Prostate gland (tissue), 2 donors: ENCODE measurements at regions not wholly inside any gene's neighbourhood (a gene's known extent, or its start where the extent isn't known, plus 50 kb on each side); places are given as distances from the start of the nearest gene placed in this dataset.

Experiments used
- DNase-seq: peaks from one replicate; pipeline ENCODE4 v3.0.0-alpha.2; 2019; ENCODE audit warnings: low spot score
- H3K27ac ChIP-seq, 2 donors: fragments of 200-600 bp; sonication (generic); 2 replicates each; pipeline ENCODE4 v1.5.1; 2017 to 2019
- H3K27me3 ChIP-seq: fragments of 200-600 bp; sonication (generic); replicated peaks from 2 replicates; pipeline ENCODE4 v1.5.1; 2019; ENCODE audit not compliant: insufficient read depth
- H3K36me3 ChIP-seq, 2 donors: fragments of 200-600 bp; sonication (generic); 1 replicate in 1 of 2; 2 replicates in 1 of 2; pipeline versions ENCODE4 v1.5.1 to v1.8.1; 2017 to 2019
- H3K4me1 ChIP-seq: fragments of 200-600 bp; sonication (generic); replicated peaks from 2 replicates; pipeline ENCODE4 v1.5.1; 2019
- H3K4me3 ChIP-seq, 2 donors: fragments of 200-600 bp; sonication (generic); 2 replicates each; pipeline ENCODE4 v1.5.1; 2017 to 2019
- H3K9me3 ChIP-seq: fragments of 200-600 bp; sonication (generic); 2 replicates; pipeline ENCODE4 v1.5.1; 2017
- POLR2A ChIP-seq: fragments of 450-650 bp; IDR thresholded peaks from one replicate; pipeline ENCODE4 v1.6.1; 2016; ENCODE audit warnings: antibody characterized with exemption, mild to moderate bottlenecking
- POLR2AphosphoS5 ChIP-seq: sonication (generic); formaldehyde crosslinking; IDR thresholded peaks from one replicate; pipeline ENCODE4 v1.6.1; 2017; ENCODE audit warnings: antibody characterized with exemption
- WGBS: methylation state at CpG from one replicate; pipeline ENCODE4 v1.1.5; 2018; 5-methylcytosine and 5-hydroxymethylcytosine counted together
- intact Hi-C: fragments of 100-400 bp; cut with DNase I; formaldehyde crosslinking; loops from one replicate; pipeline ENCODE4 v1.14.2; 2022
- TF ChIP-seq, protein P1 (sequence below), 4 experiments: fragments of 200-600 bp in 2 of 4; fragments of 450-650 bp in 2 of 4; sonication (generic) in 2 of 4; IDR thresholded peaks; 1 replicate in 3 of 4; 2 replicates in 1 of 4; pipeline ENCODE4 v1.5.1; 2016 to 2019; ENCODE audit warnings: antibody characterized with exemption in 4 of 4, mild to moderate bottlenecking in 2 of 4, moderate library complexity in 2 of 4

DNA sequence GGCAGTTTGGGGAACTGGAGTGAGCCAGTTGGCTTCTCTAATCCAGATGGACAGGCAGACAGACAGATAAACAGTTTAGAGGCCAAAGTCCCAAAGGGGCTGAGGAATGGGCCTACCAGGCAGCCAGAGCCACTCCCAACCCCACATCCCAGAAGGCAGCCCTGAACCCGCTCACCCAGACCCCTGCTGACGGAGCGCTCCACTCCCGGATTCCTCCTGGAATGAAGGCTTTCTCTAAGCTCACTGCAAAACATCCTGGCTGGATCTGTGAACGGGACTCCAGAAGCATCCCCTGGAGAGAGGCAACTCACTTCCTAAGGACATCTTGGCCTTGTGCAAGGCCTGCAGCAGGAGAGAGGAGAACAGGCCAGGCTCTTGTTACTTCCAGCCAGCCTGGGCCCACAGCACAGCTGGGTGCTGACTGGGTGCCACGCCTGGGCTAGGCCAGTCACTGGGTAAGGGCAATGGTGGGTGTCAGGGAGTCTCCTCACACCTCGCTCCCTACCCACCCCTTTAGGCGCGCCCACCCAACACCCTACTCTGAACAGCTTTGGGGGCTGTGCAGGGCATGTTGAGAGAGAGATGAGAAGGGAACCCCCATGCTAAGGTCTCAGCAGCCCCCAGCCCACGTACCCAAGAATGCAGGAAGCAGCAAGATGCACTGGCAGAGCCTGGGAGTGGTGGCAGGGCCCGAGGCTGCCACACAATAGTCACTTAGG lies 168.6 kb upstream of the ZMIZ1 start:
- no peak overlapping the region for H3K27ac ChIP-seq

DNA sequence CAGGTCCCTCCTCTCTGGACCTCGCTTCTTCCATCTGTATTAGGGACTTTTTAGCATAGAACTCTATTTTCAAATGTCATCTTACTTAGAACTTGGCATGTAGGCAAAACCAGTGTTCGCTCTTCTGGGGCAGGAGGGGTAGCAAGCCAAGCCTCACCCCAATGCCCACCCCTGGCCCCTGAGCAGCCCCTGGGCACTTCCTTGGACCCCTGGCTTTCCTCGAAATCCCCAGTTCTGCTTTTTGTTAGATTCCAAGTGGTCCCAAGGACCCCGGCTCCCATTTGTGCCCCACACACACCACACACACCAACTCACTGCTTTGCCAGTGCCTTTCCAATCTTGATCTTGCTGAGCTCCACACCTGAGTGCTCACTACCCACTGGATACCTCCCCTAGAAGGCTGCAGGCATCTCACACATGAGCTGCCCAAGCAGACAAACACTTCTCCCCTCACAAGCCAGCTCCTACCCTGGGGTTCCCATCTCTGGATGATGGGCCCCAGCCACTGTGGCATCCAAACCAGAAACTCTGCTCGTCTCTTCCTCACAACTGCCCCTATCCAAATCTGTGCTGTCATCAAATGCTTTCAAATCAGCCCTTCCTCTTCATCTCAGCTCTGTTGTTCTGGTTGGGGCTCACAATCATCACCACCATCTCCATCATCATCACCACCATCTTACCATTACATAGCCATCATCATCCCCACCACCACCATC lies 167.9 kb upstream of the ZMIZ1 start:
- Histone ChIP-seq H3K4me1 (no peaks in the 10 kb centered on the region), H3K9me3 (no peaks in the 10 kb centered on the region), H3K27me3 (no peaks in the 10 kb centered on the region), H3K4me3 (no peak overlapping the region), H3K27ac (no peak overlapping the region), H3K36me3 (no peaks in the 10 kb centered on the region)
- 95% methylated on average over 5 of the region's 5 CpGs for WGBS
- TF ChIP-seq, protein P1, sequence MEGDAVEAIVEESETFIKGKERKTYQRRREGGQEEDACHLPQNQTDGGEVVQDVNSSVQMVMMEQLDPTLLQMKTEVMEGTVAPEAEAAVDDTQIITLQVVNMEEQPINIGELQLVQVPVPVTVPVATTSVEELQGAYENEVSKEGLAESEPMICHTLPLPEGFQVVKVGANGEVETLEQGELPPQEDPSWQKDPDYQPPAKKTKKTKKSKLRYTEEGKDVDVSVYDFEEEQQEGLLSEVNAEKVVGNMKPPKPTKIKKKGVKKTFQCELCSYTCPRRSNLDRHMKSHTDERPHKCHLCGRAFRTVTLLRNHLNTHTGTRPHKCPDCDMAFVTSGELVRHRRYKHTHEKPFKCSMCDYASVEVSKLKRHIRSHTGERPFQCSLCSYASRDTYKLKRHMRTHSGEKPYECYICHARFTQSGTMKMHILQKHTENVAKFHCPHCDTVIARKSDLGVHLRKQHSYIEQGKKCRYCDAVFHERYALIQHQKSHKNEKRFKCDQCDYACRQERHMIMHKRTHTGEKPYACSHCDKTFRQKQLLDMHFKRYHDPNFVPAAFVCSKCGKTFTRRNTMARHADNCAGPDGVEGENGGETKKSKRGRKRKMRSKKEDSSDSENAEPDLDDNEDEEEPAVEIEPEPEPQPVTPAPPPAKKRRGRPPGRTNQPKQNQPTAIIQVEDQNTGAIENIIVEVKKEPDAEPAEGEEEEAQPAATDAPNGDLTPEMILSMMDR (IDR thresholded peaks at IDR 0.05): no peak
- TF ChIP-seq POLR2A: no peak
- no peak for TF ChIP-seq POLR2AphosphoS5
- intact Hi-C loops: no loop called here
- DNase-seq: no peak

More for the DNA sequence above, 168.6 kb upstream of the ZMIZ1 start:
- Histone ChIP-seq H3K9me3 (no peaks in the 10 kb centered on the region), H3K27me3 (no peaks in the 10 kb centered on the region), H3K36me3 (no peaks in the 10 kb centered on the region), H3K4me1 (no peaks in the 10 kb centered on the region), H3K4me3 (no peak overlapping the region)
- no peak for DNase-seq
- TF ChIP-seq POLR2A (no peak), POLR2AphosphoS5 (no peak)
- TF ChIP-seq, protein P1 (IDR thresholded peaks at IDR 0.05): no peak
- intact Hi-C loops: no loop called here
- 87% methylated on average over 8 of the region's 11 CpGs for WGBS

DNA sequence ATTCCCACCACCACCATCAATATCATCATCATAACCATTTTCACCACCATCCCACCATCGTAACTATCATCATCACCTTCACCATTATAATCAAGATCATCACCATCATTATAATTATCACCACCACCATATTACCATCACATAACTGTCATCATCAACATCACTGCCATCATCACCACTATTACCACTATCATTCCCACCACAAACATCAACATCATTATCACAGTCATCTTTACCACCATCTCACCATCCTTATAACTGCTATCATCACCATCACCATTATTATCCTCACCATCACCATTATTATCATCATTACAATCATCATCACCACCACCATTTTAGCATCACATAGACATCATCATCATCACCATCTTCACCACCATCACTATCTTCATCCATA lies 167.1 kb upstream of the ZMIZ1 start:
- Histone ChIP-seq H3K36me3 (no peaks in the 10 kb centered on the region), H3K4me1 (no peaks in the 10 kb centered on the region), H3K4me3 (no peak overlapping the region), H3K27ac (no peak overlapping the region), H3K27me3 (no peaks in the 10 kb centered on the region), H3K9me3 (no peaks in the 10 kb centered on the region)
- intact Hi-C loops: no loop called here
- whole genome bisulfite sequencing: 98% methylated on average over 1 of the region's 1 CpG
- no peak for TF ChIP-seq POLR2AphosphoS5
- no peak for TF ChIP-seq POLR2A
- TF ChIP-seq, protein P1 (IDR thresholded peaks at IDR 0.05): no peak
- DNase-seq: no peak

DNA sequence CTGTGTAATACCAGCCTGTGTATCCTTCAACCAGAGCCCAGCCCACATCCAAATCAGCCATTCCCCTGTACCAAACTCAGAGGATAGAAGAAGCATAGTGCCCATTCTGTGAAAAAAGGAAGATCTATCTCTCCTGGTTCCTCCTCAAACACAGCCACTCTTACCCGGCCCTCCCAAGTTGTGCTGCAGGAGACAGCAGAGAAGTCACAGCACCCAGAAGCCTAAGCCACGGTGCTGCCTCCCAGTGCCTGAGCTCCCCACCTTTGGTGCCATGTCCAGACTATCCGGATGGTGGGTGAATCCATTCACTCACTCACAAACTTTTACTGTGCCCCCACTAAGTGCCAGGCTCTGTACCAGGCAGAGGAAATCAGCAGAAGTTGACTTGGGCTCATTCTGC lies 166.0 kb upstream of the ZMIZ1 start:
- Histone ChIP-seq H3K4me3 (no peak overlapping the region), H3K9me3 (no peaks in the 10 kb centered on the region), H3K36me3 (no peaks in the 10 kb centered on the region), H3K27me3 (no peaks in the 10 kb centered on the region), H3K27ac (no peak overlapping the region), H3K4me1 (no peaks in the 10 kb centered on the region)
- TF ChIP-seq, protein P1 (IDR thresholded peaks at IDR 0.05): no peak
- TF ChIP-seq POLR2AphosphoS5 (no peak), POLR2A (no peak)
- intact Hi-C loops: no loop called here
- DNase-seq: no peak
- WGBS: 93% methylated on average over 3 of the region's 3 CpGs
